GM18951 (cell line): ENCODE measurements at regions not wholly inside any gene's neighbourhood (a gene's known extent, or its start where the extent isn't known, plus 50 kb on each side); places are given as distances from the start of the nearest gene placed in this dataset.

Experiments
- POLR2A ChIP-seq: IDR thresholded peaks from 4 replicates; pipeline ENCODE4 v1.6.1; 2011; ENCODE audit warnings: mild to moderate bottlenecking; ENCODE audit not compliant: insufficient read length, insufficient read depth; ENCODE audit errors: extremely low read depth
- in situ Hi-C: fragments of 300-500 bp; cut with MboI; formaldehyde crosslinking; loops from one replicate; pipeline ENCODE4 v1.12.0; 2022; ENCODE audit warnings: low sequenced_read_pairs, mixed read lengths, inconsistent platforms; ENCODE audit not compliant: unreplicated experiment

DNA sequence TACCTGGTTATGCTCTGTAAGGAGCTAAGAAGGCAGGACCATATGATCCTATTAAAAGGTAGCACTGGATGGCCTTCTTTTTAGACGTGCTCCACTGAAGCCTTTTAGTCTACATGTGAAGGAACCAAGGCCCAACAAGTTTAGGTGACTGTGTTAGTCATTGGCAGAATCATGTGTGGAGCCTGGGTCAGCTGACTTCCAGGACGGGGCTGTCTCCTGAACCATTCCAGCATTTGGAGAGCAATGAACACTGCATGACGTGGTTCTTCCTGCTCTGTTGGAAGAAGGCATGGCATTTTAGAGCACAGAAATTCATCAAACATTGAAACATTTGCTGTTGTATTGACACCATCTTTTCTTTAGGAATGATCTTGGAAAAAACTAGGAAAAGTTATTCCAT is 87.8 kb upstream of the TIAM2 start:
- in situ Hi-C loops: no loop called here
- no peak for TF ChIP-seq POLR2A

DNA sequence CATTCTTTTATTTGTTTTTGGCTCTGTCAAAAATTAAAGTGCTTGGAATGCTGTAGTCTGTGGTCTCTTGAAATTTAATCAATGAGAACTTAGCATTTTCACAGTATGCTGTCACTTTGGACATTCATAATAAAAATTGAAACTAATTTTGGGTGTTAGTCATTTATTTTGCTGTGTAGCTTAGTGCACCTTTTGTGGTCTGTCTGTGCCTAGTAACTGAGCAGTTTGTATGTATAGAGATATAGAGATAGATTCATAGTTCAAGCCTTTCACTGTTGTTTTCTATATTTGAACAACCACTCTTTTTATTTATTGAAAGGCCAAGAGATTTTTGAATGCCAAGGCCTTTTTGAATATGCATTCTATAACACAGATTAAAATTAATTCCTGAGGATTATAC is 86.4 kb upstream of the TIAM2 start:
- in situ Hi-C loops: no loop called here
- TF ChIP-seq POLR2A: no peak

DNA sequence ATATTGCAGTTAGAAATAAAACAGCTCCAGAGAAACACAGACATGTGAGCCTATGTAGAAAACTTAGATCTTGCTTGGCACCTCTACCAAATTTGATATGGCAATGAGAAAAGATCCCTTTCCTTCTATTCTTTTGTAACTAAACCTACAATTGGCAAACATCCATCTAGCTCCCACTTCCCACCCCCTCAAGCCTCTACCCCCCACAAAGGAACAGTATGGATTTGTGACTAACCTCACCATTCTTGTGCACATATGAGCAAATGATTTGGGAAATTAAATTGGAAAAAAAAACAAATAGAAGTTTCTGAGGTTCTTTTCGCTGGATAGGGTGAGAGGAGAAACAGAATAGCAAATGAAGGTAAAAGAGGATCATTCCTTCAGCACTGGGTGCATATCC is 85.8 kb upstream of the TIAM2 start:
- in situ Hi-C loops: no loop called here
- TF ChIP-seq POLR2A: no peak

DNA sequence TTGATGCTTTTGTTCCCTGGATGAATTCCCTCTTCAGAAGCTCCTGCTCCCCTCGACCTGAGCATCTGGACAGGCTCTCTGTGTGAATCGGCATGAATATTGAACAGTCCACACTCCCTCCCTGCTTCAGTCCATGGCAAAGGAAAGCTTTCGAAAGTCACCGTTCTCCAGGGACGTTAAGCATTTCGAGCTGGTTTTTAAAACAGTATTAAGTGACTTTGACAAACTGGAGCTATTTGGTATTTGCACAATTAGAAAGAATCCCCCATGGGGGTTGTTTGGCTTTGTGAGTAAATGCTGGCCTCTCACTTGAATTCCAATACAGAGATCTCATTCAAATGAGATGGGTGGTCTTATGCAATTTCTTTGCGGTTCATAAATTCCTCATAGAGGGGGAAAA is 85.3 kb upstream of the TIAM2 start:
- no peak for TF ChIP-seq POLR2A
- in situ Hi-C loops: no loop called here

DNA sequence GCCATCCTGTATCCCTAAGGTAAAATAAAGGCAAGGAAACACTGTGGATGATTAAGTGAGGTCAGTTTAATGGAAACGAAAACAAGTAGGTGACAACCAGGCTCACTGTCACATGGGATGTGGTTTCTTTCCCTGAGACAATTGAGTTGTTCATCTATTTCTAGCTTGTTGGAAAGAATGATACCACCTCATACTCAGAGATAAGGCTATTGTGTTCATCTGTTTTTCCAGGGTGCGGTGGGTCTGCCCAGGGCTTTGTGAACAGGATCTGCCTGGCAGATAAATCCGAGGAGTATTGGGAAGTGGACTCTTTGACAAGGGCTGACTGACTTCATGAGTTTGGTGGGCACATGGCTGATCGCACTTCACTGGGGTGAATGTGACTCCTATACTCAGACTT is 80.8 kb upstream of the TIAM2 start:
- in situ Hi-C loops: no loop called here
- no peak for TF ChIP-seq POLR2A

DNA sequence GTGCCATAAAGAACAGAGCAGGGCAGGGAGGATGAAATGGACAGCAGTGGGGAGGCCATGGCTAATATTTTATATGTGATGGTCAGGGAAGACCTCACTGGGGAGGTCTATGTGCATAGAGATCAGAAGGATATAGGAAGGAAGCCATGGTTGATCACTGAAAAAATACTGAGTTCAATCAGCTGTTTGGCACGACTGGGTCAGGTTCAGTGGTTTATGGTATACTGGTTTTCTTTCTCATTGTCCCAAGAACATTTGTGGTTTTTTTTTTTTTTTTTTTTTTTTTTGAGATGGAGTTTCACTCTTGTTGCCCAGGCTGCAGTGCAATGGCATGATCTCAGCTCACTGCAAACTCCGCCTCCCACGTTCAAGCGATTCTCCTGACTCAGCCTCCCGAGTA is 78.3 kb upstream of the TIAM2 start:
- no peak for TF ChIP-seq POLR2A
- in situ Hi-C loops: no loop called here

DNA sequence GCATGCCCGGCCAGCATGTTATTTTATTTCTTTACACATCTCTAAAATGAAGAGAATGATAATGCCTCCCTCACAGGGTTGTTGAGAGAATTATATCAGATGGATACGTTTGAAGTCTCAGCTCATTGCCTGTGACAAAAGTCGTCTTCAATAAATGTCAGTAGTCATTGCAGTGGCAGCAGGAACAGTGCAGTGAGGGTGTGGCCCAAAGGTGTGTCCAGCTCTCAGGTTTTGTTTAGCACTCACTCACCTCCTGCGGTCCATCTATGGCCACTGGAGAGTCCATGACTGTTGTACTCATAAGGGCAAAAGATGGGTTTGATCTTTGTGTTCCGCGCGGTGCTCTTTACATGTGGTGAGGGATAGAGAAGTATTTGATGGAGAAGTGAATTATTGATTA is 77.2 kb upstream of the TIAM2 start:
- no peak for TF ChIP-seq POLR2A

DNA sequence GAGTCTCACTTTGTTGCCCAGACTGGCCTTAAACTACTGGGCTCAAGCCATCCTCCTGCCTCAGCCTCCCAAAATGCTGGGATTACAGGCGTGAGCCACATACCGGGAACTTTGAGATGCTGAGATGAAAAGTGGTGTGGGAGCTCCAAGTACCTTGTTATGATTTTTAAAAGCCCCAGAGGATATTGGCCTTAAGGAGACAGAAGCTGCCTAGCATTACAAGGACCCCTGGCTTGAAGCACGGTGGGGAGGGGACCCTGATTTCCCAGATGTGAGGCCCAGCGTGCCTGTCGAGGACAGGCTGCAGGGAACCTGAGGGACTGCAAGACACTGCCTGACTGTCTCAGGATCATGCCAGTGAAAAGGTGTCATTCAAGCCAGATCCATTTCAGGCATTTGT is 75.3 kb upstream of the TIAM2 start:
- no peak for TF ChIP-seq POLR2A
- in situ Hi-C loops: no loop called here

More for the DNA sequence above, 77.2 kb upstream of the TIAM2 start:
- in situ Hi-C loops: no loop called here

DNA sequence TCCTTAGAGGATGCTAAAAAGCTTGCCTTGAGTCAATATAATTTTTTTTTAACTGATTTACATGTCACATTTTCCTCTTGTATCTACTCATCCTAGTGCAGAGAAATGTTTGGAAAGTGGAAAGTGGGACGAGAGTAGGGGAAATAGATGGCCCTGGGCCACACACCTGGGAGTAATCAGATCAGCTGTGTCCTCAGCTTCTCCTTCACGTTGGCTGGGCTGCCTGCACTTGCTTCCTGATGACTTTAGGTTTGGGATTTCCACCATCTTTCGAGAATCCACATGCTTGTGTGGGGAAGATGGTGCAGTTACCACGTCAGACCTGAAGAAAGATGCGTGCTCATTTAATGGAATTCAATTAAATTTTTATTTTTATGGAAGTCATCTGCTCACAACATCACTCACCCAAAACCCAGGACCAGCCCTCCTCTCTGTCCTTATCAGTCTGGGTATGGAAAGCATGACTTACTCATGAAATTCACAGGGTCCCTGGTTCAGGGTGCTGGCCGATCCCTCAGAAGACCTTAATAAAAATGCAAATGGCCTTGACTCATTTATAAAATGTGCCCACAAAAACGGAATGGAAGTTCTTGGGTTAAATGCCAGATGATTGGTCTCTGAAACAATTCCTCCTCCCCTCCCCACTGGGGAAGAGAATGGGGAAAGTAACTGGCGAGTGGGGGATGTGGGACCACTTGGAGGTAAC is 74.5 kb upstream of the TIAM2 start:
- TF ChIP-seq POLR2A: no peak
- in situ Hi-C loops: no loop called here

DNA sequence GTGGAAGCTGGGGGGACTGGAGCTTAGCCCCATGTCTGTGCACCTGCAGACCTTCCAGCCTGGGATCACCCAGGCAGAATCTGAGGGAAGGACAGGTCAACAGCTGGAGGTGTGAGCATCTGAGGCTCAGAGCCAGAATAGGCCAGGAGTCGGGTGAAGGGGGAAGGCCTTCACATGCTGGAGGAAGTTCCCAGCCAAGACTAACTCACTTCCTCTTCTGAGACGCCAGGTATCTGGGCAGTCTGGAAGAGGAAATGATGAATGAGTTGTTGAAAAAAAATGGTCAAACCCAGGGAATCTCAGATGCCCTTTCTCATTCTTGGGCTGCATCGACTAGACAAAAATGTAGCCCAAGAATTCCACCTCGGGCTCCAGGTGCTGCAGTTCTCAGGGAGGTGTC is 73.6 kb upstream of the TIAM2 start:
- in situ Hi-C loops: no loop called here
- TF ChIP-seq POLR2A: no peak

DNA sequence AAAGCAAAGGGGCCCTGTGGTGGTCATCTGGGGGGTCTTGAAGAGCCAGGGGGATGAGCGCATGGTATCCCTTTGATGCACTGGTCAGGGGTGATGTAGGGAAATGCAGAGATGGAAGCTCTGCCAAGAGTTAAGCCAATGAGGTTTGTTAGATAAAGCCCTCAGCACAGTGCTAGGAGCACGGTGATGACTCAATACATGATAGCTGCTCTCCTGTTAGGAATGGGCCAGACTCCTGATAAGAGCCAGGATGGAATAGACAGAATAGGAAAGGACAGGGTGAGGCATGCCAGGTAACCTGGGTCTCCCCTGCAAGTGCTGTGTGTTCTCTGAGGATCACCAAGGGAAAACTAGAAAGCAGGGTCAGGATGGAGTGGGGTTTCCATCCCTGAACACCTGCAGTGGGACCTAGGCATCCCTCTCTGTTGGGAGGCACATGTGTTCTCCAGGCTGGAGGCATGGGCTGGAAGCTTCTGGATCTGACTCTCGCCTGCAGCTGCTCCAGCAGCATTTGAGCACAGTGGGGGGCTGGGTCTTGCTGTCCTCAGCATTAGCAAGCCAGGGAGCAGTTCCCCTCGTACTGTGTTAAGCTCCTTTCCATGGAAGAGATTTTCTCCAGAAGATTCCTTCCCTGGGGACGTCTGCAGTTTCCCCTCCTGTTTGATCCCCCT is 71.8 kb upstream of the TIAM2 start:
- in situ Hi-C loops: no loop called here
- no peak for TF ChIP-seq POLR2A

DNA sequence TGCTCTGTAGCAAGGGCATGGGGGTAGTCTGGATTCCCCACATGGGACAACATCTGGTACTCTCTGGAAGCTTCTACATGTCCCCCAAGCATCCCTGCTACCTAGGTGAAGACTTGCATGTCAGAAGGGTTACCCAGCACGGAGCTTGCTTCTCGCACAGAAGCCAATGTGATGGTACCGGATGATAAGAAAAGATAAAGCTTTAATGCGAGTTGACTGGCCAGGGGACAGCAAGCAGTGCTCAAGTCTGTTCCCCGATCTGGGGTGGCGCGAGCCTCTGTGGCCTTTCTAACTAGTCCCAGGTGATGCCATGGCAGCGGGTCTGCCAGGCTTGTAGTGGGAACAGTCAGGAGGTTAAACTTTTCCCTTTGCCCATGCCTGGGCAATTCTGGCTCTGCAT is 70.0 kb upstream of the TIAM2 start:
- in situ Hi-C loops: loop anchor here (5.0 kb wide), 1 partner anchor 252 kb away; no protein-coding TSS in a partner anchor

DNA sequence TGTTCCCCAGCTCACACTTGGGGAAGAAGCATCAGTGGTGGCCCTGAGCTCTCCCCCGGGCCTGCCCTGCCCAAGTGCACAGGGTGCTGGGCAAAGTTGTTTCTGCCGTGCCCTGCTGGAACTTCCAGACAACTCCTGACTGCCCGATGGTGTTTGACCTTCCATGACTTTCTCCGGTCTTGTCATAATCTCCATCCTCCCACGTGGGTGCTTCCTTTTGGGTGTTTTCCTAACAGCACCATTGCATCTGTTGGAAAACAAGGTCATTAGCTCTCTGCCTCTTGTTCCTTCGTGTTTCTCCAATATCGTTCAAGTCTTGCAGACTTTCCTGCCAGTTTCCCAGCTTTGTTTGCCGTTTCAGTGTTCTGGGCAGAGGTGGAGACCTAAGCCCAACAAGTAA is 68.7 kb upstream of the TIAM2 start:
- TF ChIP-seq POLR2A: no peak

More for the DNA sequence above, 70.0 kb upstream of the TIAM2 start:
- no peak for TF ChIP-seq POLR2A

DNA sequence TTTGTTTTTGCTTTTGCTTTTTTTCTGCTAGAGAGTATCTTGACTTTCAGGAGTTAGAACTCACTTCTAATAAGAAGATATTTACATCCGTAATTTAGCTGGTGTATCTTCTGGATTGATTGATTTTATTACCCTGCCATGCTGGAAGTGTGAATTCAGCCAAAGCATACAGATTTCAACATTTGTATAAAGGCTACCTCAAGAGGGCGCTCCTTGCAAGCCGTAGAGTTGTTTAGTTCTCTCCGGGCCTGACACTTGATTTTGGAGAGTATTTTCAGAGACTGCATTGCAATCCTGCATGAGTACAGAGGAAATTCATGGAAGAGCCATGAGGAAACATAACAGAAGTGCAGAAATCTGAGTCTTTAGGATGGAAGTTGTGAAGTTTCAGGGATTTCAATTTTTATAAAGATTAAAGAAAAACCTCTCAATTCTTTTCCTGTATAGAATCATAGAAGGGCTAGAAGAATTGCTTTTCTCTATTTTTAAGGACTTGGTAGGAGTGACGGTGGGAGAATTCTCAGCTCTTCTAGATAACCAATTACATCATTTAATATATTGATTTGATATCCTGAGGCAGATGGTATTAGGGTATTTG is 66.7 kb upstream of the TIAM2 start:
- TF ChIP-seq POLR2A: no peak
- in situ Hi-C loops: loop anchor here (5.0 kb wide), 1 partner anchor 249 kb away; no protein-coding TSS in a partner anchor

More for the DNA sequence above, 68.7 kb upstream of the TIAM2 start:
- in situ Hi-C loops: loop anchor here (5.0 kb wide), 1 partner anchor 251 kb away; no protein-coding TSS in a partner anchor
